ENCODE measurements at regions not wholly inside any gene's neighbourhood (a gene's known extent, or its start where the extent isn't known, plus 50 kb on each side); places are given as distances from the start of the nearest gene placed in this dataset.
"Not testable (repeated sequence)": the region's sequence is repeated elsewhere in the genome, so short reads cannot be mapped to it uniquely, and the experiment has no call there.

DNA sequence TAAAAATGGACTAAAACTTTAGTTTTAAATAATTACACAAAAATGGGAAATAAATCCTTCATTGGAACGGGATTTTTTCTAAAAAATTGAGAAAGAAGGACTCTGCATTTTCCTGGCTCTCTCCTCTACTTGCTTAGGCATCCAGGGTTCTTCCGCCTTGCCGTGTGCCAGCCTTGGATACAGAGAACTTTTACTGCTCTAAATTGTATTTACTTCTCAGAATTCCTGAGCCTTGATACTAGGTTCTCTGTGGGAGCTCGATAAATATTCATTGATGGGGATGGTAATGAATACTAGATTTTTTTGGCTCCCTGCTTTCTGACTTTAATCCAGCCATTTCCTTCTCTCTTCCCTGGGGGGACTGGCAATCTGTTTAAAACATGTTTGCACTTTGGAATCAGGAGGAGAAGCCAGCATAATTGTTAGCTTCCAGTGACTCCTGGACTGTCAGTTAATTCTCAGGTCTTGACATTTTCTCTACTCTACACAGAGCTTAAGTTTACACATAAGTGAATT, 746.1 kb upstream of the LRRTM1 start:
- DNase-seq, result no peak

DNA sequence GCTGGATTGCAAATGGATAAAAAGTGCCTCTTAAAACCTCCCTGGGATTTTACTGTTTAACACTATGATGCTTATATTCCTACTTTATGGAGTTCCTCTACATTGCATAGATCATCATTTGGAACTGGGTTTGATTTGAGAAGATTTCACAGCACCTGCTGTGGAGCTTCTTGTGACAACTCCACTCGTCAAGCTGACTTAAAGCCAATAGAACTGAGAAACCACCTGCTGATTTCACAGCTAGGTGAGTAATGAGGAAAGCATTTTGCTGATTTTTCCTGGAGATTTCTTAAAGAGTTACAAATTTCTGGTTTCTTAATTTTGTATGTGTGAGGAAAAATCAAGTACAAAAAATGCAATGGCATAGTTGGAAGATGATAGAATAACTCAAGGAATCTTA, 739.1 kb upstream of the LRRTM1 start:
- DNase-seq, result no peak

DNA sequence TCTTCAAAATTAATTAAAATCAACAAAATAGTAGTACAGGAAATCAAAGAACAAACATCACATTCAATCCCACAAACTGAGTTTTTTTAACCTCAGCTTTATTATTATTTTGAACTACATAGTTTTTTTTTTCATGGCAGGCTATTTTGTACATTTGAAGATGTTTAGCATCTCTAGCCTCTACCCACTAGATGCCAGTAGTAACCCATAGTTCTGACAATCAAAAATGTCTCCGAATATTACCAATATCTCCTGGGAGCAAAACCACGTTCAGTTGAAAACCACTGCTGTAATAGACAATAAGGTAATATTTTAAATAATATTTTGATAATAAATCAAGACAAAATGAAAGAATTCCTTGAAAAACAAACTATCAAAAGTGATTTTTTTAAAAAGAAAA, 702.6 kb upstream of the LRRTM1 start:
- DNase-seq, result no peak

DNA sequence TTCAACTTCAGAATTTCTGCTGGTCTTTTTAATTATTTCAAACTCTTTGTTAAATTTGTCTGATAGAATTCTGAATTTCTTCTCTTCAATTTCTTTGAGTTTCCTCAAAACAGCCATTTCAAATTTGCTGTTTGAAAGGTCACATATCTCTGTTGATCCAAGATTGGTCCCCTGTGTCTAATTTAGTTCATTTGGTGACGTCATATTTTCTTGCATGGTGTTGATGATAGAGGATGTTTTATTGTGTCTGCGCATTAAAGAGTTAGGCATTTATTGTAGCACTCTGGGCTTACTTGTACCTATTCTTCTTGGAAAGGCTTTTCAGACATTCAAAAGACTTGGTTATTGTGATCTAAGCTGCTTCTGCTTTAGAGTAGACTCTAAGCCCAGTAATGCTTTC, 698.4 kb upstream of the LRRTM1 start:
- no peak for DNase-seq

DNA sequence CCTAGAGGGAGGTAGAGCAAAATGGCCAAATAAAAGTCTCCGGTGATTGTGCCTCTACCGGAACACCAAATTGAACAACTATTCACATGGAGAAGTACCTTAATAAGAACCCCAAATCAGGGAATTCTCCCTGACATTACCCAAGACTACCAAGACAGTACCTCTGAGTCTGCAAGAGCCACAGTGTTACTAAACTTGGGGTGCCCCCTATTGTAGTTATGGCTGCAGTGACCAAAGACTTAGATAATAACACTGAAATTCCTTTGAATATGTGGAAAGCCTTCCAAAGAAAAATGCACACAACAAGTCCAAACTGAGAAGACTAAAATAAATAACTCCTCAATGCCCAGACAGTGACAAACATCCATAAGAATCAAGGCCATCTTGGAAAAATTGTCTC, 682.9 kb upstream of the LRRTM1 start:
- no peak for DNase-seq

DNA sequence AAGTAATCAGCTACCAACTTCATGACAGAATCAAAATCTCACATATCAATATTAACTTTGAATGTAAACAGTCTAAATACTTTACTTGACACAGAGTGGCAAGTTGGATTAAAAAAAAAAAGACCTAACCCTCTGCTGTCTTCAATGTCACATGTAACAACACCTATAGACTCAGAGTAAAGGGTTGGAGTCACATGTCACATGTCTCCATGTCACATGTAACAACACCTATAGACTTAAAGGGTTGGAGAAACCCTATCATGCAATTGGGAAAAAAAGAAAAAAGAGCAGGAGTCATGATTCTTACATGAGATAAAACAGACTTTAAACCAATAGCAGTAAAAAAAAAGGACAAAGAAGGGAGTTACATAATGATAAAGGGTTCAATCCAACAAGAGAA, 665.3 kb upstream of the LRRTM1 start:
- no peak for DNase-seq

DNA sequence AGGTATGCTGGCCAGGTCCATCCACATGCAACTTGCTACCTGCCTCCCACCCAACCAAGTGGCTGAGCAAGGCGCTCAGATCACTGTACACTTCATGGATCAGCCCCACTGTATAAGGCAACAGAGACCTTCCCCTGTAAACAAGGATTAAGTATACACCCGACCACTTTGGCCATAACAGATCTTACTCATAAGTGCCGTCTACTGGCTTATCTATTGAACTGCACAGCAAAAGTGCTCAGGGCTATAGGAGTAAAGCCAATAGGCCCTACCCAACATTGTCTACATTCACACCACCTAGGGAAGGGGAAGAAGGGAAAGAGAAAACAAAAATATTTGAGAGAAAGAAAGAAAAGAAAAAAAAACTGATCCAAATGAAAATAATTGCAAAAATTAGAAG, 663.9 kb upstream of the LRRTM1 start:
- no peak for DNase-seq

DNA sequence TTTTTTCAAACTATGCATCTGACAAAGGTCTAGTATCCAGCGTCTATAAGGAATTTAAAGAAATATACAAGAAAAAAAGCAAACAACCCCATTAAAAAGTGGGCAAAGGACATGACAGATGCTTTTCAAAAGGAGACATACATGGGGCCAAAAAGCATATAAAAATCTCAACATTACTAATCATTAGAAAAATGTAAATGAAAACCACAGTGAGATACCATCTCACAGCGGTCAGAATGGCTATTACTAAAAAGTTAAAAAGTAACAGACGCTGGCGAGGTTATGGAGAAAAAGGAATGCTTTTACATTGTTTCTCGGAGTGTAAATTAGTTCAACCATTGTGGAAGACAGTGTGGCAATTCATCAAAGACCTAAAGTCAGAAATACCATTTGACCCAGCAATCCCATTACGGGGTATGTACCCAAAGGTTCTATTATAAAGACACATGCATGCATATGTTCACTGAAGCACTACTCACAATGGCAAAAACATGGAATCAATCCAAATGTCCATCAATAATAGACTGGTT, 643.1 kb upstream of the LRRTM1 start:
- no peak for DNase-seq

DNA sequence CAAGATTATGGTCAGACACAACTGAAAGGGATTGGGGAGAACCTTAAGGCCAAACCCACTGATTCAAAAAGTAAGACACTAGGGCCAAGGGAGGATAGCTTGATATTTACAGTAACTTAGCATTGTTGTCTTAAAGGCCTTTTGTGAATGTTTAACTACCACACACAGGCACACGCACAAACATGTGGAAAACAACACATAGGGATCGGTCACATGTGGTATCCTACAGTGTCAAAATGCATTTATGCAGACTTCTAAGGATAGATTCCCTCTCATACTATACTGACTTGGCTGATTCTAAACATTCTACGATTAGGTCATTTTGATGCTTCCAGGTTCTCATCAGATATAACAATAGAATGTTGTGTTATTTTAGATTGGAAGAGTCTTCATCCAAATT, 638.9 kb upstream of the LRRTM1 start:
- DNase-seq, result no peak

DNA sequence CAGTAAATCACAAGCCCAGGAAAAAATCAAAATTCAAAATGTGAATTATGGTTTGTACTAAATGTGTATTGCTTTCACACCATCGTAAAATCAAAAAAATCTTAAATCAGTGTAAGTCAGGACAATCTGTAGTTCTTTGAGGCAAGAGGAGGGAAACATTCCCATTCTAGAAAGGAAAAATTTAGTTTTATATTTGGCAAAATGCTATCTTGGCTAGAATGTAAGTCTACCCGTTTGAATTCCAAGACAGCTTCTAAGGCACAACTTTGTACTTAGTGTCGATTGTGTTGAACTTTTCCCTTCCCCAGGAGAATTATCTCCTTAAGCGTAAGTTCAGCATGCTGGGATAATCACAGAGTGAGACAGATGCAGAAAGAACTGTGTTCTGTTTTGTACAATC, 638.2 kb upstream of the LRRTM1 start:
- no peak for DNase-seq

DNA sequence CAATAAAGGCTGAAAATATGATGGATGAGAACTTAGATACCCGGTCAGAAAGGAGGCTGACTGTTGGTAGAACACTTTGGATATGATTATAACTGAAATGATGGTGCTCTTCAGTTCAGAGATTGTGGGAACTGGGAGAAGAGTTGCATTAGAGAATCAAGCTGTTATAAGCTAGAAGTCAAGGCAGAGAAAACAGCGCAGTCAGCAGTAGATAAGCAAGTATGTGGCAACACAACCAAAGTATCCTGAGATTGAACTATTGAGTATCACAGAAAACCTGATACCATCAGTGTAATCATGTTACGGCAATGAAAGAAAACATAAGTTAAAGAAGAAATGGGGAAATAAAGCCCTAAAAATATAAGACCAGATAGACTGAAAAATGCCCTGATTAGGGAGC, 633.9 kb upstream of the LRRTM1 start:
- no peak for DNase-seq

DNA sequence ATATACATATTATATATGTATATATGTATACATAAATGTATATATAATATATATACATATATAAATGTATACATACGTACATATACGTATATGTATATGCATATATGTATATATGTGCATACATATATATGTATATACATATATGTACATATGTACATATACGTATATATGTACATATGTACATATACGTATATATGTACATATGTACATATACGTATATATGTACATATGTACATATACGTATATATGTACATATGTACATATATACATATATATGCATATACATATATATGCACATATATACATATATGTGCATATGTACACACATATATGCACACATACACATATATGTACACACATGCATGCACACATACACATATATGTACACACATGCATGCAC, 627.3 kb upstream of the LRRTM1 start:
- DNase-seq, result not testable (repeated sequence)

DNA sequence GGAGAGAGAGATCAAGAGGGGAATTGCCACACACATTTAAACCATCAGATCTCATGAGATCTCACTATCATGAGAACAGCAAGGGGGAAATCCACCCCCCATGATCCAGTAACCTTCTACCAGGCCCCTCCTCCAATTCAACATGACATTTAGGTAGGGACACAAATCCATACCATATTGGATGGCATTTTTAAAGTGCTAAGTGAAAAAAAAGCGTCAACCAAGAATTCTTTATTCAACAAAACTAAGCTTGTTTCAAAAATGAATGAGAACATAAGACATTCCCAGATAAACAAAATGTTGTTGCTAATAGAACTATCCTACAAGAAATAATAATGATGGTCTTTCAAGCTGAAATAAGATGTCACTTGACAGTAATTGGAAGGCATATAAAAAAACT, 626.2 kb upstream of the LRRTM1 start:
- DNase-seq, result no peak

DNA sequence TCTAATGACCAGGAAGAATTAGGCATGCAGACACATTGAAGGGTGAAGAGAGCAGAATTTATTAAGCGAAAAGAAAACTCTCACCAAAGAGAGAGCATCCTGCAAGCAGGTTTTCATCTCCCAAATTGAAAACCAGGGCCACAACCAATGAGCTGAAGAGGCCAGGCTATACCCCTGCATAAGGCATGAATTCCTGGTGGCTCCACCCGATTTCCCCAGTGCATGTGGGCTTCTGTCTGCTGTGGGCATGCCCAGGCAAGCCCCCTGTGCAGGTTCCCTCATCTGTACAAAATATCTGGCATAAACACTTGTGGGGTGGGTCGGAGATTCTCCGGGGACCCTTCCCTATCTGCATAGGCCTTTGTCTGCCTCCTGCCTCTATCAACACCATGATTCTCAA, 621.6 kb upstream of the LRRTM1 start:
- no peak for DNase-seq

DNA sequence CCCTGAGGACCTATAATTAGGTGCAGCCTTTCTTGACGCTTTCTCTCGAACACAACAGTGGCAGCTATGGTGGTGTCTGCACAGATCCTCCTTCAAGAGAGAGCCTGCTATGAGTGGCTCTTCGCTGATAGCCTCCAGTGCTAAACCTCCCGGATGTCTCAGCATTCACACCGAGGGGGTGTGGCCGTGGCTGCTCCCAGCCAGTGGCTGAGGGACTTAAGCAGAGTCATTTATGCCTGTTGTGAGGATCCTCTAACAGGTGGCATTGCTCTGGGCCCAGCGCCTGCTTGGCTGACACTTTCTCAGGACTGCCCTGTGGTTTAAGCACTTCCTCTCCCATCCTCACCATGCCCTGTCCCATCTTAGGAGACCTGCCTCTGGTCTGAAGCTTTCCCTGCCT, 592.0 kb upstream of the LRRTM1 start:
- no peak for DNase-seq

DNA sequence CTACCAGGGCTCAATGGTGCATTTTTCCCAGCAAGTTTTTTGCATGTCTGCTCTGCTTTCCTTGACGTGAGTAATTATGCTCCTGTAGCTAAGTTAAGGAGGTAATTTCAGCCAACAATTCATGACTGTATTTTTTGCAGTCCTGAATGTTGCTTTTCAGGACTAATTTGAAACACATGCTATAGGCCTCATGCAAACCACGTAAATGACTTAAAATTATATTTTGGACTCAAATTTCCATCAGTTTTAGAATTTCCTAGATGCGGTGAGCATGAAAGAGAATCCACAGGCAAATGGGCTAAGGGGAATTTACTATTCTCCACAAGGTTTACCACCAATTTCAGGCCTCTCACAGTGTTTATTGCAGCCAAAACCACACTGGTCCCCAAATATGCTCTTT, 589.9 kb upstream of the LRRTM1 start:
- DNase-seq, result no peak

DNA sequence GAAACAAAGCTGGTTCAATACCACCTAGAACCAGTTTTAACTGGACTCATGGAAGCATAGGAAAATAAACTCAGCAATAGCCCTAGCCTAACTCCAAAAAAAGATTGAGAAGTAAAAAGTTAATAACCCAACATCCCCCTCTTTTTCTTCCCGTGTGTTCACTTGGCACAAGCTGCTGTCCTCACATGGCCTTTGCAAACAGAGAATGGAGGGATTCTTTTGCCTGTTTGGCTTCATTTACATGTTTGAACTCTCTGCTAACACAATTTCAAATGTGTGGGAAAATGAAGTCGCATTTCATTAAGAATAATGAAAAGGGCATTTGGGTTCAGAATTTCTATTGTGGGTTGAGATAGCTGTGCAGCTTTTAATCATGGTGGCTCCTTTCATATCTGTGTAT, 589.2 kb upstream of the LRRTM1 start:
- no peak for DNase-seq

DNA sequence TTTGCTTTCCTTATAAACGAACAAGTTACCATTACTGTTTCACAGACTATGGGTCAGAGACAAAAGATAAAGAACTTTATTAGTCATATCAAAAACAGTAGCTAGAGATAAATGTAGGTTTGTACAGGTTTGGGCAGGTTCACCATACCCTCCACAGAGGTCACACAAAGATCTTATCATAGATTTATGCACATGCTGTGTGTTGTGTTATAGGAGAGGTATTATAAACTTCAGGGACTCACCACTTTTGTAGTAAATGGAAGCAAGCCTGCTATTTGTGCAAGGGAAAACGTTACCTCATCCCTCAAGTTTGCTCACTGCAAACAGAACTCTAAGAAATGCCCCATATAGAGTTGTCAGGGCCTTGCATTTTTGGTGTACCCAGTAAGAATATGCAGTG, 584.5 kb upstream of the LRRTM1 start:
- DNase-seq, result no peak

DNA sequence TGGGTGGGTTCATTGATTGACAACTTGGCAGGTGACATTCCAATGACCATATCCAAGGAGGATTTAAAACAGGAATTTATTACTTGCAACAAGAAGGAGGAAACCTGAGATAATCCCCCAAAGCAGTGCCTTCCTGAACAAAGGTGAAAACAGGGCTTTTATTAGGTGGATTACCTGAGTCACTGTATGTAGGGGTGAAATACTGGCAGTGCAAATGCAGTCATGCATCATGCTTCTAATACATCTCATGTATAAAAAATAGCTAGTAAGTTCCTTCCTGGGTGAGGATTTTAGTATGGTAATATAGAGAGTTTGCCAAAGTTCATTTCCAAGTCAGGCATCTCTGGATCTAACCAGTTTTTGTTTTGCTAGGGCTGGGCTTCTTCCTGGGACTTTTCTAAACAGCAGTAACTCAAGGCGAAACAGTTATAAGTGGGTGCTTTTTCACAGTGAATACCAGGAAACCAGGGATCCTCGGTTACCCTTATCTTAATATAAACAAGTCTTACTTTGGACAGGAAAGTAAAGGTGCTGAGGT, 583.4 kb upstream of the LRRTM1 start:
- DNase-seq, result no peak

DNA sequence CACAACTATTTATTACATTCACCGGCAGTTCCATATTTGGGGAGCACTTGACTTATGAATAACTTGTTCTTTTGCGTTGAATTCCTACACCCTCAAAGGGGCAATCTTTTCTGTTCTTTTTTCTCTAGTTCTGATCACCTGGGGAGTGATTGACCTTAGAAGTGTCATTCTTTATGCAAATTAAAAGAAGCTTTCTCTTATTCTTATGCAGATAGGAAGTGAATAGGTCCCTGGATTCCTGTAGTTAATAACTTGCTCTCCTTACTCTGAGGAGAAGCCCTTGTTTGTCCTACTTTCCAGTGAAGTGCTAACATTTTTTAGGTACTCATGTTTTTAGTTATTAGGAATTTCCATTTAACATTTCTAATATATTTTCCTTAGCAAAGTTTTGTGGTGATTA, 569.8 kb upstream of the LRRTM1 start:
- no peak for DNase-seq

DNA sequence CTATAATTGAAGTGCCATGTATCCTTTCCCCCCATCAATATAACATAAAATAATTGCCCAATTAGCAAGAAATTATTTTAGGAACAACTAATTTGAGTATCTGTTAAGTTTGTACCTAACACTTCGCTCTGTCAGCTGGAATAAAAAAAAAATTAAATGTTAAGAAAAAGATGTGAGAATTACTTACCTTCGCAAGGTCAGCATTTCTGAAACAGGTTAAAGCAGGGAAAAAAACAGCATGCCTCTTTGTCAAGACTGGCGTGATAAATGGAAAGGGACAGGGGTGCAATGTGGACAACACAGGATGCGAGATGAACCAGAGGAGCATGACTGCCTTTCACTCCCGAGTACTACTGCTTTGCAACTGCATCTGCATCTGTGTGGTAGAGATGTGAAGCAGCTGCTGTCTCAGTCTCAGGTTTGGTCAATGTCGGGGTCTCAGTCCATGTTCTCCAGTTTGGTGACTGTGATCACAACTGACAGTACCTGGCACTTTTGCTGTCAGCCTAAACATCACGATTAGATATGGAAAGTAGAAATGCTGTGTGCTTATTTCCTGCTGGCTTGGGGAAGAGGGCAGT, 565.4 kb upstream of the LRRTM1 start:
- DNase-seq, result no peak

DNA sequence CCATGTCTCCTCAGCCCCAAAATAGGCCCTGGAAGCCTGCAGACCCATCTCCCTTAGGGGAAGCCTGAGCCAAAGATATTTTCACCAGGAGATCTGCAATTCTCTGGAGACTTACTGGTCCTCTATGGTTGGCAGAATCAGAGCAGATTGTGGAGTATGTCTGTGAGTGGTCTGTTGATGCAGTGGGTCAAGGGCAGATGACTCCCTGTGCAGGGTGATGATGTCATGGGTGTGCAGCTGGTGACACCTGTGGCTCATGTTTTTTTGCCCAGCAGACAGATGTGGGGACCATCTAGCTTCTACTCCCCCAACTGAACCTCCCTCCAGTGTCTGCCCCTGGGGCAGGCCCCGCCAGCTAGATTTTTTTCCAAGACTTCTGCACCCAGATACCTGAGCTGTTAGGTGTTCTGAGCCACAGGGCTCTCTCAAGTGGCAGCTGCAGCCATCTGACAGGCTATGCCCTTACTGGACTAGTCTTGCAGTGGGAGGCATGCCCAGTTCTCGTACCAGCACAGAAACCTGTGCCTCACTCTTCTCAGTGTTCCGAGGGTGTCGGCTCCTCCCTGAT, 558.7 kb upstream of the LRRTM1 start:
- DNase-seq, result no peak

DNA sequence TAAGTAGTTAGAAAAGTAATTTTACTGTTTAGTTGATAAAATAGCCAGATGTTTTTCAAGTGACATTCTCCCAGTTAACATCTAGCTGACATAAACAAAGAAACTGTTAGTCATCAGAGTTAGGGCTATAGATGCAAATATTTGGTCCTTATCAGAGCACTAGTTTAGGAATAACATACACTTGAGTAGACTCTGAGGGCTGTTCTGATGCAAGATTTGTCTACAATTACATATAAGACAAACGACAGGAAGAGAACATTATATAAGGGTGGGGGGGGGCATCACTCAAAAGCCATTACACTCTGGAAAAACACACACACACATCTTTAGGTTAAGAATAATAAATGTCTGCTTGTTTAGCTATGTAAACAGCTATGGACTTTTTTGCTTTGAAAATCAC, 554.4 kb upstream of the LRRTM1 start:
- no peak for DNase-seq

DNA sequence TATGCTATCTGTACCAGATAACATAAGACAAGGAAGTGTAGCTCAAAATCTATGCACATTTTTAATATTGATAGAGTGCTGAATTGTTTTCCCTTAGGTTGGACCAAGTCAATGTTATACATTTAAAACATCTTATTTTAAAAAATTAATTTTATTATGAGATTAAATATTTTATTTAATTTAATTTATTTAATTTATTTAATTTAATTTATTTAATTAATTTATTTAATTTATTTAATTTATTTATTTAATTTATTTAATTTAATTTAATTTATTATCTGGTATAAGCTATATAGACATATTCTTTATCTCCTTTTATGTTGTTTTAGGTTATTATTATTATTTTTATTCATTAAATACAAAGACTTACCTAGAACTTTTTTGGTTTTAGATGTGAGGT, 551.7 kb upstream of the LRRTM1 start:
- no peak for DNase-seq

DNA sequence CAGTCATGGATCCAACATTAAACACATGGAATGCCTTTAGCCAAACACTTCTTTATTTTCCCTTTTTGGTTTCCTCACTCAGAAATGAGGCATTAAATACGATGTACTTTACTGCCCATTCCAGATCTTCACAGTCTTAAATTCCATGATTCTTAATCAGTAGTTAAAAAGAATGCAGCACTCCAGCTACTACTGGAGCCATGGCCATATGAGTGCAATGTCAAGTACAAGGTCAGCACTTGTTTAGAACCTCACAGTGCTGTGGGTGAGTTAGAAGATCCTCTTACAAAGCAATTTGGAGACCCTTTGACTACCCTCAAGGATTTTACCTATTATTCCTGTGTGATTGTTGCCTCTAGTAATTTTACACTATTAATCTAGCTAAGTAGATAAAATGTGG, 550.3 kb upstream of the LRRTM1 start:
- no peak for DNase-seq

Data from CD4-positive, alpha-beta T cell treated with Interleukin-4 for 1 hour (primary cell).